ENCODE measurements at regions not wholly inside any gene's neighbourhood (a gene's known extent, or its start where the extent isn't known, plus 50 kb on each side); places are given as distances from the start of the nearest gene placed in this dataset.

- H3K9me3 ChIP-seq (ENCODE audit: control insufficient read depth, low read length): peaks cover 12% of the 10 kb centered on the region
- Mint-ChIP-seq H3K4me1 (peaks cover 19% of the 10 kb centered on the region), H3K9me3 (no peaks in the 10 kb centered on the region)
Measured at GRCh38 chr2:12291303-12291702, 425.4 kb upstream of the TRIB2 start.

DNA sequence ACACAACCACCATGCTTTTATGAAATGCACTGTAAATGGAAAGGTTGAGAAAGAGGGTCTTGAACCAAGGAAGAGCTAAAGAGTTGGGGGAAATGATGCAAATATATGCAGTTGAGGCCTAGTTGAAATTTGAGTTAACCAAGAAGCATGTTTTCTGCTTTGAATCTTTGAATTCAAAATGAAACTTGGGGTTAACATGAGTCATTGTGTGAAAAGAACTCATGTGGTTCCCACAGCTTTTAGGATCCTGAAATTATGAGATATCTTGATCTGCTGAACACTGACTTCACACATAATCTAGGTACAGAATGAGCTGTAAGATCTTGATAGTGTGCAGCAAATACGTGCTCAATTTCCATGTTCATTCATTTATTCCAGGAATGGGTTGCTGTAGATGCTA, 422.9 kb upstream of the TRIB2 start:
- Histone ChIP-seq H3K4me1 (ENCODE audit: control insufficient read depth, insufficient read depth, low read length) (peaks cover 2% of the 10 kb centered on the region), H3K36me3 (ENCODE audit: control insufficient read depth, insufficient read depth, low read length) (no peaks in the 10 kb centered on the region), H3K4me3 (ENCODE audit: low read length) (no peak overlapping the region), H3K27me3 (ENCODE audit: control insufficient read depth, insufficient read depth, low read length, poor library complexity, severe bottlenecking) (no peaks in the 10 kb centered on the region), H3K27ac (ENCODE audit: low read depth, low read length) (no peak overlapping the region), H3K9ac (ENCODE audit: extremely low read depth, low read length, poor library complexity, severe bottlenecking) (no peak overlapping the region), H3K9me3 (ENCODE audit: control insufficient read depth, low read length) (peaks cover 12% of the 10 kb centered on the region)
- no peak overlapping the region for H3K27ac Mint-ChIP-seq
- 100% methylated on average over 1 of the region's 1 CpG for WGBS, 2 experiments (ENCODE audit: insufficient coverage in 1 of 2, insufficient read length in 1 of 2)
- peaks cover 3% of the 10 kb centered on the region for H3K4me1 Mint-ChIP-seq
- DNase-seq: no peak
- no peak overlapping the region for H3K4me3 Mint-ChIP-seq
- H3K36me3 Mint-ChIP-seq (ENCODE audit: low read depth): no peaks in the 10 kb centered on the region
- H3K27me3 Mint-ChIP-seq (ENCODE audit: insufficient read depth): no peaks in the 10 kb centered on the region
- TF ChIP-seq CTCF (conservative IDR thresholded peaks at IDR 0.05): no peak
- no peaks in the 10 kb centered on the region for H3K9me3 Mint-ChIP-seq

More at GRCh38 chr2:12291303-12291702, 425.4 kb upstream of the TRIB2 start:
- Histone ChIP-seq H3K4me3 (ENCODE audit: low read length) (no peak overlapping the region), H3K27me3 (ENCODE audit: control insufficient read depth, insufficient read depth, low read length, poor library complexity, severe bottlenecking) (no peaks in the 10 kb centered on the region), H3K36me3 (ENCODE audit: control insufficient read depth, insufficient read depth, low read length) (no peaks in the 10 kb centered on the region), H3K27ac (ENCODE audit: low read depth, low read length) (no peak overlapping the region), H3K9ac (ENCODE audit: extremely low read depth, low read length, poor library complexity, severe bottlenecking) (no peak overlapping the region), H3K4me1 (ENCODE audit: control insufficient read depth, insufficient read depth, low read length) (peaks cover 8% of the 10 kb centered on the region)
- Mint-ChIP-seq H3K27me3 (ENCODE audit: insufficient read depth) (no peaks in the 10 kb centered on the region), H3K27ac (no peak overlapping the region), H3K36me3 (ENCODE audit: low read depth) (no peaks in the 10 kb centered on the region), H3K4me3 (no peak overlapping the region)
- DNase-seq: no peak
- TF ChIP-seq CTCF (conservative IDR thresholded peaks at IDR 0.05): no peak
- 100% methylated on average over 1 of the region's 1 CpG; no CpG with 5 or more reads in 1 of the 2 experiments for WGBS, 2 experiments (ENCODE audit: insufficient coverage in 1 of 2, insufficient read length in 1 of 2)

DNA sequence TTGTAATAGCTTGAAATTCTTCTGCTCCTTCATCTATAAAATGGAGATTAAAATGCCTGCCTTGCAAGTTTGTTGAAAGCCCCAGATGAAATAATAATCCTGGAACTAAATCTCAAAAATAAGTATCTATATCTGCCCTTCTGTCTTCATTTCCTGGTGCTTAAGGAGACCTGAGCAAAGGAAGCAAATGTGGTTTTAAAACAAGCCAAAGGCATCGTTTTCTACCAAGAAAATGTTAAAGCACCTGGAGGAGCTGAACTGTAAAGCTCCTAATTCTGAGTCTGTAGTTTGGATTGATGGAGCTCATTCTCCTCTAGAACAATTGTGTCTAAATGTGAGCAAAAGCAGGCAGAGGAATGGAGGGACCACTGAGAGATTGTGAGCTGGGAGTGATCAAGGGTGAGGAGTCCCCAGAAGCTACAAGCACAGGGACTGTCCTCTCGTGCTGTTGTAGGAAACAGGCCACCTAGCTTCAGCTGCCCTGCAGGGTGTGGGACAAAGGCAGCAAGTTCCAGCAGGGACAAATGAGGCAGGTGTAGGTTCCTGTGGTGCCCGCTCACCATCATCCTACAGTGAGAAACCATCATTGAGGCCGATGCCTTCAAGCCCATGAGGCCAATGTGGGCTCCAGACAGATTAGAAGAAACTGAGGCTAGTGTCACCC, 420.7 kb upstream of the TRIB2 start:
- no peak overlapping the region for H3K4me3 Mint-ChIP-seq
- H3K27me3 Mint-ChIP-seq (ENCODE audit: insufficient read depth): no peaks in the 10 kb centered on the region
- DNase-seq: no peak
- TF ChIP-seq CTCF (conservative IDR thresholded peaks at IDR 0.05): no peak
- peaks cover 12% of the 10 kb centered on the region for H3K9me3 ChIP-seq (ENCODE audit: control insufficient read depth, low read length)
- H3K9me3 Mint-ChIP-seq: no peaks in the 10 kb centered on the region
- no peaks in the 10 kb centered on the region for H3K27me3 ChIP-seq (ENCODE audit: control insufficient read depth, insufficient read depth, low read length, poor library complexity, severe bottlenecking)
- no peak overlapping the region for H3K27ac Mint-ChIP-seq
- no peak overlapping the region for H3K4me3 ChIP-seq (ENCODE audit: low read length)
- H3K36me3 Mint-ChIP-seq (ENCODE audit: low read depth): no peaks in the 10 kb centered on the region
- no peaks in the 10 kb centered on the region for H3K4me1 ChIP-seq (ENCODE audit: control insufficient read depth, insufficient read depth, low read length)
- no peak overlapping the region for H3K27ac ChIP-seq (ENCODE audit: low read depth, low read length)
- H3K9ac ChIP-seq (ENCODE audit: extremely low read depth, low read length, poor library complexity, severe bottlenecking): no peak overlapping the region
- peaks cover 3% of the 10 kb centered on the region for H3K4me1 Mint-ChIP-seq
- no peaks in the 10 kb centered on the region for H3K36me3 ChIP-seq (ENCODE audit: control insufficient read depth, insufficient read depth, low read length)
- 90 to 93% methylated on average over 2 to 4 of the region's 4 CpGs for WGBS, 2 experiments (ENCODE audit: insufficient coverage in 1 of 2, insufficient read length in 1 of 2)

Measured in endodermal cell (in vitro differentiated cells).